NCI-H82 treated with DMSO at 0.1 percent for 48 hours (cell line): ENCODE measurements at regions not wholly inside any gene's neighbourhood (a gene's known extent, or its start where the extent isn't known, plus 50 kb on each side); places are given as distances from the start of the nearest gene placed in this dataset.
"Not testable (repeated sequence)": the region's sequence is repeated elsewhere in the genome, so short reads cannot be mapped to it uniquely, and the experiment has no call there.

Experiments
- DNase-seq: peaks from one replicate; lab custom pipeline; 2025; ENCODE audit not compliant: unreplicated experiment; lab: John Stamatoyannopoulos, UW

DNA sequence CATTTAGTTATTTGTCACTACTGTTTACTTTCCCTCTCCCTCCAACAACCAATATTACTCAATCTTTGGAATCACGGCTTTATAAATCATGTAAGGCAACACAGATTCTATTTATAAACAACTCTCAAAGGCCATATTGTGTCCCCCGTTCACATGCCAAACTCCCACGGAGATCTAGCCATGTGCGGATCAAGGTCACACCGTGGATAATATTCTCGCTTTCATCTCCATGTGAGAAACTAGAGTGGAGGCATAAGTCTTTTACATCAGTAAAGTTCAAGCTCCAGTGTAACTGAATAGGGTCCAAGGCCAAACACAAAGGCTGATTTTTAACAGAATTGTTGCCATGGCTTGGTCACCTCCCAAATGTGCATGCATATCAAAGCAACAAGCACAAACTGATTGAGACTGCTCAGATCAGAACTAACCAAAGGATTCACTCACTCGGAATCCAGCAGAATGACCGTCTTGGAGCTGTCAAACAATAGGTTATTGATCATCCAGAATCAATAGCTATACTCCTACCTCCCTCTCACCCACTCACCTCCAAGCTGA is 569.5 kb upstream of the LRRN3 start:
- no peak for DNase-seq

DNA sequence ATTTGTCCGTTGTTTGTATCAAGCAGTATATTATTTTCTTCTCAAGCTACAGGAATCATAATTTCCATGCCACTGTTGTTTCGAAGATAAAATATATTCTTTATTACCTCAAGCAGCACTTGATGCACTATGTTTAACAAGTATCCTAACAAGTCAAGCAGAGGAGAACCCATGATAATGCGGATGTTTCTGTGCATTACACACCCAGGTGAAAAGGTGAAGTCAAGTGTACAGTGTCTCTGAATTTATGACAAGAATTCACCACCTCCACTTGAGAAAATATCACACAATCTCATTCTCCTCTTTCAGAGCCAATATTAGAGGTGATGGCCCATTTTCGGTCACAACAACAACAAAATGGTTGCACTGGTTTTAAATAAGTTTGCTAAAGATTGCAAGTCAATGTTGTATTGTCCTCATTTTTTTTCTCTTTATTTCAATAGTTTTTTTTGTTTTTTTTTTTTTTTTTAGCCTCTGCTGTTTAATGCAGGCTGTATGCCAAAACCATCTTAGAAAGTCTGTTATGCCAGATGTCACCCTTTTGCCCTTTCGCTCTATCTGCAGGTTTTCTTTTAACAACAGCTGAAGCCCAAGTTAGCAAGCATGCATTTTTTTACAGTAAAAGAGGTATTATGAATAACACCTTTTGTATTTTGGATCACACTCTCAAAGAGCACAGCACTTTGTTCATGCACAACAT is 568.7 kb upstream of the LRRN3 start:
- peak; percentile 84 for DNase-seq

GRCh38 chr7:110522761-110523200 is 568.1 kb upstream of the LRRN3 start:
- peak; percentile 32 for DNase-seq

DNA sequence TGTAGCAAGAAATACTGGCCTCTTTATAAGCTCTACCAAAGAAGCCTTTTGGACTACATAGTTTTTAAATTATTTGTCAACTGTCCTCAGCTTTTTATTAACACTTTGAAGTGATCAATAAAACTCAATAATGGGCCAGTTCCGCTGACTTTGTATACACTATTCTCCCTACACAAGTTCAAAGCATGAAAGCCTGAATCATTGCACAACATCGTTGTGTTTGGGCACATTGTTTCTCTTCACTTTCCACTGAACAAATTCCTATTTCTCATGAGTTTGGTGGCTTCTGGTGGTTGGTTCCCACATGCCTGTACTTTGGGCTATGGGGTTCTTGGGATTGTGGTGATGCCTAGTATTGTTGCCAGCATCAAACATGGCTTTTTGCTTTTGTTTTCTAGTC is 561.8 kb upstream of the LRRN3 start:
- no peak for DNase-seq

- no peak for DNase-seq
Observed at GRCh38 chr7:110531186-110531585, 559.7 kb upstream of the LRRN3 start.

GRCh38 chr7:110534241-110534931 is 556.5 kb upstream of the LRRN3 start:
- DNase-seq: no peak

- DNase-seq: no peak
Observed at GRCh38 chr7:110539216-110539615, 551.7 kb upstream of the LRRN3 start.

DNA sequence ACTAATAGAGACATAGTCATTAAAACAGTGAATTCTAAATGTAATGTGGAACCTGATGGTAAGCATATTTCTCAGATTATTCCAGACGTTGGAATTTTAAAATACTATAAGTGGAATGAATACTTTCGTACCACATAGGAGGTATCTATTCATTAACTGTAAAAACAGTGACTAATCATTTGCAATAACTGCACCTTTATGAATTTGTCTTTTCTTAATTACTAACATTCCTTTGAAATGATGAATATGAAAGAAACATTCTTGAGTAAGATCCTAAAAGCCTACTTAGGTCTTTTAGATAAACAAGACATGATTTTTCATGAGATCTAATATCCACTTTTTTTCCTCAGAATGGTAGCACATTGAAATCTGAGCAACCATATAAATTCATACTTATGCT is 549.0 kb upstream of the LRRN3 start:
- DNase-seq: no peak

GRCh38 chr7:110544194-110544593 is 546.7 kb upstream of the LRRN3 start:
- no peak for DNase-seq

- DNase-seq: no peak
Observed at GRCh38 chr7:110548372-110548771, 542.6 kb upstream of the LRRN3 start.

DNA sequence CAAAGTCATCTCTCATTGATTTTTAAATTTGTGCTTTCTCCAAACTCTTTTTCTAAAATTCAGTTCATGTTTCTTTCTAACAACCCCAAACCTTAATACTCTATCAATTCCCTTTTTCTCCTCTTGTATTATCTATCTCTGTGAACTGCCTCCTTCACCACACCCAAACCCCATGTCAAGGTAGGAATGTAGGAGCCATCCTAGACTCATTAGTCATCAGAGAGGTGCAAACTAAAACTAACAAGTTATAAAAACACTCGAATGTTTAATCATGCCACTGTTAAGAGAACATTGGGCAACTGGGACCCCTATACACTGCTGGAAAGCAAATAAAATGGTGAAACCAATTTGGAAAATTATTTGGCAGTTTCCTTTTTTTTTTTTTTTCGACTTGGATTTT is 533.8 kb upstream of the LRRN3 start:
- DNase-seq: no peak

DNA sequence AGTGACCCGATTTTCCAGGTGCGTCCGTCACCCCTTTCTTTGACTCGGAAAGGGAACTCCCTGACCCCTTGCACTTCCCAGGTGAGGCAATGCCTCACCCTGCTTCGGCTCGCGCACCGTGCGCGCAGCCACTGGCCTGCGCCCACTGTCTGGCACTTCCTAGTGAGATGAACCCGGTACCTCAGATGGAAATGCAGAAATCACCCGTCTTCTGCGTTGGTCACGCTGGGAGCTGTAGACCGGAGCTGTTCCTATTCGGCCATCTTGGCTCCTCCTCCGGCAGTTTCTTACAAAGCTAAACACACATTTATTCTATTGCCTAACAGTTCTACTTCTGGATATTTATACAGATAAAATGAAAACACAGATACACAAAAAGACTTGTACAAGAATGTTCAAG is 527.6 kb upstream of the LRRN3 start:
- DNase-seq: not testable (repeated sequence)

- no peak for DNase-seq
Observed at GRCh38 chr7:110564246-110564645, 526.7 kb upstream of the LRRN3 start.

DNA sequence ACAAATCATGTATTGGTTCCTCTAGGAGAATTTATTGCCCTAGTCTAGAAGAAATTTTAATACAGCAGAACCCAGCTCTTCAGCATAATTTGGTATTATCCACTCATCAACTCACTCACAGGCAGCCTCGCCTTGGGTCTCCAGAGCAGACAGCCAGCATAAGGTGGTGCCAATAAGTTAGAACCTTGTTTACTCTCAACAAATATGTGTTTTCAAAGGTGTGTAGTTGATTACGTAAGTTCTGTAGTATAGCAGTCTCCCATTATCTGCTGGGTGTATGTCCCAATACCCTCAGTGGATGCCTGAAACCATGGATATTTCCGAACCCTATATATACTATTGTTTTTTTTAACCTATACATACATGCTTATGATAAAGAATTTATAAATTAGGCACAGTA is 522.5 kb upstream of the LRRN3 start:
- DNase-seq: no peak

GRCh38 chr7:110568932-110569331 is 522.0 kb upstream of the LRRN3 start:
- no peak for DNase-seq

DNA sequence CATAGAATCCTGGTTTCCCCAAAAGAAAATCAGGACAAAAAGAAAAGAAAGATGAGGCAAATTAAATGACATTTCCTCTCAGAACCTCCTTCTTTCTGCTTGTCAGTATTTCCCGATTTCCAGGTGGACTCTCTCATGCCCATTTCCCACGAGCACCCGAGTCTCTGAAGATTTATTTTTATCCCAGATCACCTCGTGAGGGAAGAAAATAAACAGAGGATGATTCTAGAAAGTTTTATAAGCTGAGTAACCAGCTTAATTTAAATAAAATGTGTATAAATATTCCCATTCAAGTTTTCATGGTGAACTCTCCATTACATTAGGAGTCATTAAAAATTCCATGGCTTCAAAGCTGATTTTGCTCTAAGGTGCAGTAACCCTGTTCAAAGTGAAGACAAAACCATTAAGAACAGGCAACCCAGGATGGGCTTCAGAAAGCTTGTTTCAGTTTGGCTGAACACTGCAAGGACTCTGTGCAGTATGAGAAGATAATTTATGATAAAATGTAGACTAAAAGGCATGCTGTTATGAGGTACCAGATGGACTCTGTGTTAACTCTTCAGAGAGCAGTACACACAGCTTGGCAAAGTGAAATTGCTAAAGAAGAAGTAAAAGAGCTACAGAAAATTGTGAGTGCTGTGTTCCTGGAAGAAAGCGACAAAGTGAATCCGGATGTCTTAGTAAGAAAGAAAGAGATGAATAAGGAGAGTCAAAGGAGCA is 521.3 kb upstream of the LRRN3 start:
- no peak for DNase-seq

- no peak for DNase-seq
Observed at GRCh38 chr7:110573862-110574528, 516.9 kb upstream of the LRRN3 start.

- no peak for DNase-seq
Observed at GRCh38 chr7:110587294-110587693, 503.6 kb upstream of the LRRN3 start.

GRCh38 chr7:110590415-110590814 is 500.5 kb upstream of the LRRN3 start:
- no peak for DNase-seq

- DNase-seq: peak; percentile 28
Observed at GRCh38 chr7:110591341-110591740, 499.6 kb upstream of the LRRN3 start.

DNA sequence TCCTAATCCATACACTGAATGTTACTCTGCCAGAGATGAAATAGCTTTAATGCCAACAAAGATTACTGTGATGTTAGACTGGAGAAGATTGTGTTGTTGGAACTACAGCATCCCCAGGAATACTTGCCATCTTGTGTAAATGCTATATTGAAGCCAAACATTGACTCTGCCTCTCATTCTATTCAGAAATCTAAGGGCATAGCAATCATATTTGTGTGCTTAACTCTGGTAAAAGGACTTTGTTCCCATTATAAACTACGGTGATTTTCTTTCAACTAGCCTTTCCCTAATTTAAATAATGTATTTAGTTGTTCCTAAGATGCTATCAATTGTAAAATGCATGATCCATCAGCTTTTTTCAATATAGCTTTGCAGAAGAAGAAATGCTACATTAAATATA is 498.4 kb upstream of the LRRN3 start:
- DNase-seq: no peak
